EH (cell line): ENCODE measurements at regions not wholly inside any gene's neighbourhood (a gene's known extent, or its start where the extent isn't known, plus 50 kb on each side); places are given as distances from the start of the nearest gene placed in this dataset.

Source experiments
- DNase-seq: peaks from one replicate; pipeline ENCODE4 v3.0.0-alpha.2; 2015; ENCODE audit warnings: low read depth

DNA sequence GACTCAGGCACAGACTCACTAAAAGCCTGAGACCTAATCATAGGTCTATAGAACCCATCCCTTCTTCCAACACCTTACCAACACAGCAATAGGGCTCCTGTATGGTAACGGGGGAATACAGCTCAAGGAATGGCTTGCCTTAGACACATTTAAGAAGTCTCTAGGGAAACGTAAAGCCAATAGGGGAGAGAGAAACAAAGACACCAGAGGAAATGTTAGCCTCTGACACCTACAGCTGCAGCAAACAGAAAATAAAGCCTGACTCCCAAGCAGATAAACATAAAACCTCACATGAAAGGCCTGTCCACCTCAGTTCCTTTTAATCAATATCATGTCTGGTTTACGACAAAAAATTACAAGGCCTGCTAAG is 51.1 kb upstream of the NCOA1 start:
- no peak for DNase-seq

DNA sequence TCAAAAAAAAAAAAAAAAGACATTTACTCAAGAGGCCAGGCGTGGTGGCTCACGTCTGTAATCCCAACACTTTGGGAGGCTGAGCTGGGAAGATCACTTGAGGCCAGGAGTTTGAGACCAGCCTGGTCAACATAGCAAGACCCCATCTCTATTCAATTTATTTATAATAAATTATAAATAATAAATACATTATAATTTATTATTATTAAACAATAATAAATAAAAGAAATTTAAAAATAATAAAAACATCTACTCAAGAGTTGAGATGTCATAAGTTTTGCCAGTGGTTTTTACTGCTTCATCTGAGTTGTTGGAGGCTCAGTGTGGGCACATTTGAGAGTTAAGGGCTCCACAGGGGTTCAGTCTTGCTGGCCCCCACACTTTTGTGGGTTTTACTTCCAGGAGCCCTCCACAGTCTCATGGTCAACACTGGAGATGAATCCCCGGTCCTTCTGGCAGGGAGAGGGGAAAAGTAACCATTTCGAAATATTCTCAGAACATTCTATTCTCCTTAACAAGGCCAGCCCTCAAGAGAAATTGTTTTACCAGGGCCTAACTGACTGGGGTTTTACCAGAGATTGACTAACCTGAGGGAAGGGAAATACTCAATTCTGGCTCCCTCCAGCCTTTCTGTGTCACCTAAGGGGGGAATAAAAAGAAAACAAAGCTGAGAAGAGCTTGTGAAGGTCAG is 51.6 kb upstream of the NCOA1 start:
- no peak for DNase-seq

DNA sequence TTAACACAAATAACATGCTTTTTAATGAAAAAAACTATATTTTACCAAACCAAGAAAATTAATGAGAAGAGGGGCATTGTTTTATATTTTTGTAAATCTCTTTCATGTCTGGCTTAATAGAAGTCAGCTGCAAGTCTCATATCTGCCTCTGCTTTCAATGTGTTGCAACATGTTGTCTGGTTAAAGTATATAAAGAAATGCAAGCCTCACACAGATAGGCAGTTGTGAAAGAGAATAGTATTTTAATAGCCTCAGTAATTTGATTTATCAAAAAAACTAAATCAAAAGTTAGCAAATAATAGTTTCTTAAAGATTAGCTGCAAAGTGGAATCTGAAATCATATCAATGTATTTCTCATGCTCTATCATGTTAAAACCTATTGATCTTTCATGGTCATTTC is 52.9 kb upstream of the NCOA1 start:
- DNase-seq: no peak

DNA sequence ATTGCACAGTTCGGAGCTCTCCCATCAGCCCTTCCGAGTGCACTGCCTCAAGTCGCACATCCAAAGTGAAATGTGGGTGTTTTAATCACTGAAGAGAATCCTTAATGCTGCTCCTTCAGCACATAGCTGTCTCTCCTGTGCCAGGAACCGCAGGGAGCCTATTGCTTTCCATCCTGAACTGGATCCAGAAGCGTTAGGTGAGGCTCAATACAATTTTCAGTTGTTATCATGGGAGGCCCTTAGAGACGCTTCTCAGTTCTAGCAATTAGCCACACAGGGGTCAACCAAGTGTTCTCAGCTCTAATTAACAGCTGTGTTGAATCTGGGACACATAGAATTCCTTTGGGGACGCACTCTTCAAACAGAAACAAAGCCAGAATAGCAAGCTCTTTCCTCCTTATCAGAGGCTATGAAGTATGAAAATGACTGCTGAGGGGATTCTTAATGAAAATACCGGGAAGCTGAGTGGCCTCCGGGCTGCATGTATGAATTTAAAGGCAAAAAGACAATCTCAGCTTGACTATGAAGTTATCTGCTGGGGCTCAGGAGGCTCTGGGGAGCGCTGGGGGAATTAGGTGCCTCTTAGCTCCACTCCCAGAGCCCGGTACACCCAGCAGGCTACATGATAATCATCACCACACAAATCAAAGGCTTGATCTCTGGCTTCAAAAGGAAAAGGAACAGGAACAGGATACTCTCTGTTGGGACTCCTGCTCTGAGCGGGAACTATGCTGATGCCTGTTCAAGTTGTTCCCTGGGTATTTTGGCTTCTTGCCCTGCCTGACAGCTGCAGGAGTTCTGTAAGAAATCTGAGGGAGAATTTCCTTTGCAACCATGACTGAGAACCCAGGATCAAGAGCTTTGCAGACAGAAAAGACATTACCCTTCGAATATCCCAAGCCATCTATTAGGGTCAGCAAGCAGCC is 55.4 kb upstream of the NCOA1 start:
- DNase-seq: peak; percentile 65

DNA sequence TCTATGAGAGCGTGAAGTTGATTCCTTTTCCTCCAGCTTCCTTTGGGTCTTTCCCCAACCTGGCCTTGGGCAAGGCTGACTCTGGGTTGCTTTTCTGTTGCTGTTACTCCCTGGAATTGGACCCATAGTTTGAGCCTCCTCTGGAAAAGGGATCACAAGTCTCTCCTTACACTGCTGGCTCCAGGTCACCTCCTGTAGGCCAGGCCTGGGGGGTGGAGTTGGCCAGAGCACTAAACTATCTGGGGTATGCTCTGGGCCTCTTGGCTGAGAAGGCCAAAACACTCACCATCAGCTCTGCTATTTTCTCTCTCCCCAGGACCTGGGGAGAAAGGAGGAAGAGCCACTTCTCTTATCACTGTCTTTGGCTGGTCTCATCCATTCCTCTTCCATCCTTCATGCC is 56.5 kb upstream of the NCOA1 start:
- DNase-seq: no peak

DNA sequence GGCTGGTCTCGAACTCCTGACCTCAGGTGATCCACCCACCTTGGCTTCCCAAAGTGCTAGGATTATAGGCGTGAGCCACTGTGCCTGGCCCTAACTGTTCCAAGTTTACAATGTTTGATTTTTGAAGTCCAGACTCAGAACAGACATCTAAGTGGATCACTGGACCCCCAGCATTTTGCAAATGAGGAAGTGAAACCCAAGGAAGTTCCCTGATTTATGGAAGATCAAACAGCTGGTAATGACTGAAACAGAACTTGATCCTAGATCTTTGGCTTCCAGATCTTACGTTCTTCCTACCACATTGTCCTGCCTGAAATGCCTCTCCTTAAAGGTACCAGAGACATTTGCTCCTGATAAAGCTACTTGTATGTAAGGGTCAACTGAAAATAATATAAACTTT is 58.3 kb upstream of the NCOA1 start:
- DNase-seq: no peak

DNA sequence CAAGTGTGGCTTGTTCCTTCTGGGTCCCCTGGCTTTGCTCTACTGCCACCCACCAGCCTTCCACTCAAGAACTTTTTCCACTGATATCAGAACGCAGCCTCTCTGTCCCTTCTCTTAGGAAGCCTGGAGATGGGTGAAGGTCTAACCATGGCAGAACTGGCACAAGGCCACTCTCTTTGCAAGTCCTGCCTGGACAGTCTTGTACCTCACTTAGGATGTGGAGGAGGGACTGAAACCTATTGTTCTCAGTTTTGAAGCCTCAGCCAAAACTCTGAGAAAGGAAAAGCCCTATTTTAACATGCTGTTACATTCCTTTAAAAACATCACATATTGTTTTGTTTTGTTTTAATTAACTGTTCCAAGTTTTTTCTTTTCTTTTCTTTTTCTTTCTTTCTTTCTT is 58.9 kb upstream of the NCOA1 start:
- DNase-seq: no peak

DNA sequence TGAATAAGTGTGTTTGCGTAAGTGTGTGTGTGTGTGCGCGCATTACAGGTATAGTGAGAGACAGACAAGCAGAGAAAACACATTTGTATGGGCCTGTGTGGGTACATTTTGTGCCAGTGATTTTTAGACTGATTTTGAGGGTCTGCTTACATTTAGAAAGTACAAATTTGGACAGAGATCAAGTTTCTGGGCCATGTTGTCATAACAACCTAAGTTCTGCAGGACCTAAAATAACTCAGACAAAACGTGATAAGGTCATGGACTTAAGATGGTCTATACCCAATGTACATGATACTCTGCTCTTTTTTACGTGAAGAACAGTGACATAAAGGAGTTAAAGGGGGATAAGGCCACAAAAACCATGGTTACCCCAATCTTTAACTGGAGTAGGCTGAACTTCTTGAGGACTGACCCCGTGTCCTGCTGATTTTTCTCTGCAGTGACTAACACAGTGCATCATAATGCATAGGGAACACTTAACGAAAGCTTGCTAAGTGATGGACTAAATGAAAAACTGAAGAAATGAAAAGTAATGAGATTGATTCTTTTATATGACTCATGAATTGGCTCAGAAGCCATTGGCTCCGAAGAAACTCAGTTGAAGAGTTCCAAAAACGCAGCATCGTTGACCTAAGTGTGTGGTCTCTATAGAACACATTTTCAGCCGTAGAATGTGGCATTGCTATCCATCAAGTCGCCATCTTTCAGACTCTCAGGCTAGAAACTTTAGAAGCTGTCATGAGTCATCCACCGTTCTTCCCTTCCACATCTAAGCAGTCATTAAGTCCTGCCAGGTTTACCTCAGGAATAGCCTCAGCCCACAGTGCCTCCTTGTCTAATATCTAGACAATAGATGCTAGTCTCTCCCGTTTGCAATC is 61.6 kb upstream of the NCOA1 start:
- DNase-seq: no peak

DNA sequence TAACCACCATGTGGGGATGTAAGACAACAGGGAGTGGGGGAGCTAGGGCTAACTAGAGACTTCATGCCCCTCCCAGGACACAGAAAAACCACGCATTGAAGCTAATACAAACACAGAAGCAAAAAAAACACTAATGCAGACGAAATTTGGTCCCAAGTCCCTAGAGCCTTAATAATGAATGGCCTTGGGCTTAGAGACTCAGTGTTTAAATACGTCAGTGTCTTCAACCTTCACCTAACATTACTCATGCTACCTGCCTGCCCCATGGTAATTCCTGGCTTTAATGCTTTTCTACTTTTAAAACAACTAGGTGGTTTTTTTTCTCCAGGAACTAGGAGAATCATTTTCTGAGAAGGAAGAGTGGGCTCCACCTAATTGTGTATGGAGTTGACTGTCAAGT is 64.1 kb upstream of the ITSN2 start:
- no peak for DNase-seq

DNA sequence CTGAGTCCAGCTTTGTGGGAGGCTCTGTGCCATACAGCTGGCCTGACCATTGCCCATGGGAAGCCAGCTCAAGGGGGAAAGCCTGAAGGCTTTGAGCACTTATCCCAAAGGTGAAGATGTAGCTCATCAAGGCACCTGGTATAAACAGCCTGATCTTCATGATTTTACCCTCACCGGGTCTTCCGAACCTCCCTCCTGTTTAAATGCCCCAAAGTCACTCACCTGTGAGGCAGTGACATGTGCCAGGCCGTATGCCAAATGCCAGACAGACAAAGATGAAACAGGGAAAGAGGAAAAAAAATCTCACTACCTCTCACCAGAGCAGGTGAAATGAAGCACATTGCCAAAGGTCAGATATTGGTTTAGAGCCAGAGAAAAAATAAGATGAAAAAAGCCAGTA is 62.8 kb upstream of the ITSN2 start:
- no peak for DNase-seq

DNA sequence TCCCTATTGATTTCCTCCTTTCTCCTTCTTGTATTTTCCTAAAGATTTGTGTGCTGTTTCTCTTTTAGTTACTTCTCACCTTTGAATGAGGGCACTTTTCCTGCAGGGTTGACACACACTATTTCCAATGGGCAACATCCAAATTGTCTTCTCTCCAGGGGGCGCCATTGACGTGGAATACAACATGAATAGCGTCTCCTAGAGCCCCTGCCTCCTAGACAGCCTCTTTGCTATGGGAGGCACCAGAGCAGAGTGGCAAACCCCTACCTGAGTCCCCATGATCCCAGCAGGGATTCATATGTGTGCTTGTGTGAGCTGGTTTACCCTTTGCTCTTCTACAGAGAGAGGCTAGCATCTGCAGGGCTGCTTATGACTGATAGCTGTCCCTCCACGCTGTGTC is 61.3 kb upstream of the ITSN2 start:
- peak; percentile 55 for DNase-seq

DNA sequence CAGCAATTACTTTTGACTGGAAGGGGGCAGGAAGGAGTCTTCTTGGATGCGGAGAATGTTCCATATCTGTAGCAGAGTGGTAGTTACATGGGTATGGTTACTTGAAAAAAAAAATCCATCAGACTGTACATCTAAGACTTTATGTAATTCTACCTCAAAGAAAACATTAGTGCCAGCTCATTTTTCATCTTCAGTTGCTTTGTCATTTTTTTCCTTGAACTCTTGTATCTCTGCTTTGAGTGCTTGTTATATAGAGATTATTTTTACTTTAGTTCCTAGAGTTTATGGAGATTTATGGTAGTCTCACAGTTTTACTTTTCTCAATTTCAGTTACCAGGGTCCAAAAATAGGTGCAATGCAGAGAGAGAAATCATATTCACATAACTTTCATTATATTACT is 60.0 kb upstream of the ITSN2 start:
- no peak for DNase-seq

DNA sequence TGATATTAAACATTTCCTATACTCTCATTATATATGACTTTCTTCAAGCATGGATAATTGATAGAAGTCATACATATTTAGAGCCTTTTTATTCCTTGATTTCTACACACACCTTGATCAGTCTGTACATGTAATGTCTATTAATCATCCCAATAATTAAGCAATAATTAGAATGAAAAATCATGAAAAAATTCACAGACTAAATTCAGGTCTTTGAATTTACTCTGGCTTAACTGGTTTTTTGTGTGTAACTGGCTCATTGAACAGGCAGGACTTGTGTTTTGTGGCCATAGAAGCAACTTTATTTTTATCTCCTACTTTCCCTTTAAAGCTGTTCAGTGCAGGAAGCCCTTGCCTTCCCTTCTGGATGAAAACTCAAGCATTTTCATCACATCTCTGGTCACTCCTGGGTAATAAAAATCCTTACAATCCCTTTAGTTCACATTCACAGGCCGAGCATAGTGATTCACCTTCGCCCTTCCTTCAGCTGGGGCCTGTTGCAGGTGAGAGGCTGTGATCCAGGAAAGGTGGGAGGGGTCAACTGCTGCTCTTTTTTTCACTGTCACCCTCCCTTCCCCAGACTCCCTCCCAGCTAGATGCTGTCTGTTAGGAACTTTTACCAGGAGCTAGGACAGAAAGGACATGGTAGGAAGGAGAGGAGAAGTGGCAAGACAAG is 58.0 kb upstream of the ITSN2 start:
- no peak for DNase-seq

DNA sequence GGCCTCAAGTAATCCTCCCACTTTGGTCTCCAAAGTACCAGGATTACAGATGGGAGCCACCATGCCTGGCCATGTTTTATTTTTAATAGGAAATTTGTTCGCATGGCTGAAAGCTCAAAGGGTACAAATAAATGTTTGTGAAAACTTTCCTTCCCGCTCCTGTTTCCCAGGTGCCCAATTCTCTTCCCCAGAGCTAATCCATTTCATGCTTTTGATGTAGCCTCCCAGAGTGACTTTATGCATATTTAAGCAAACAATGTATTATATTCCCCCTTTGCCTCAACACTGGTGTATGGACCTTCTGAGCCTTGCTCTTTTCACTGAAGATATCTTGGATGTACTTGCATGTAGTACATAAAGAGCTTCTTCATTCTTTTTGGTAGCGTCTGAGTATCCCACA is 52.5 kb upstream of the ITSN2 start:
- no peak for DNase-seq

DNA sequence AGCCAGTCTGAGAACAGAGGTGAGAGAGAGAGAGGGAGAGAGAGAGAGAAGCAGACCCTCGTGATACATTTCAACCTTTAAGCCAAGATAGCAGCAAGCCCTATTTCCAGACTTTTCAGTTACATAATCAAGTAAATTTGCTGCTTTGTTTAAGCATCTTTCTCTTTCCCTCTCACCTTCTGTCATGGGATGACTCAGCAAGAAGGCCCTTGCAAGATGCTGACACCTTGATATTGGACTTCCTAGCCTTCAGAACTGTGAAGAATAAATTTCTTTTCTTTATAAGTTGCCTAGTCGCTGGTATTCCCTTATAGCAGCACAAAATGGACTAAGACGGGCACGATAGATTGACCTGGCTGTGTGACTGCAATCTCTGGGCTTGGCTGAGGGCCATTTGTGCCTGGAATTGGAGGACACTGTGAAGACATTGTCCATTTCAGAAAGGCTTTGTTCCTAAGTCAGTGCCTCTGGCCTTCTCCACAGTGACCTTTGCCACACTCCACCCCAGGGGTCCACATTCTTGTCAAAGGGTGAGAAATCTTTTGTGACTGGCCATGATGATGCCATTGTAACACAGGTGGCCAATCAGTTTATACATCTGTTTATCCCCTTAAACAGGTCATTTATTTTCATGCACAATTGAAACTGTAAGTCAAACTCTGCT is 51.3 kb upstream of the ITSN2 start:
- no peak for DNase-seq

DNA sequence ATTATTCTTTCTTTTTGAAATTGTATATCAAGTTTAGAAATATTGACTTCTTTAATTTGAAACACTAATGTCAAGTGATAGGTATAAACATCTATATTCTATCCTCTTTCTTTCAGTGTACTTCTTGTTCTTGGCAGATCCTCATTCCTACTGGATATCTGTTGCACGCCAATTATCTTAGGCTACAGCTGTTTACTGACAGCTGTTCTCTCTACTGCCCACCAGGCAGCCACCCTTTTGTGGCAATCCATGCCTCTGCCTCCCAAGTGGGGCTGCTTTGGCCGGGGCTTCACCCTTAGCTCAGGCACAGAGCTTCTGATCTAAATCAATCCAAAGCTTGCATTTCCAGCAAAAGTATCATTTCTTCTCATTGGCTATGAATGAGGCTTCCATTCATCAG is 50.6 kb upstream of the ITSN2 start:
- no peak for DNase-seq

DNA sequence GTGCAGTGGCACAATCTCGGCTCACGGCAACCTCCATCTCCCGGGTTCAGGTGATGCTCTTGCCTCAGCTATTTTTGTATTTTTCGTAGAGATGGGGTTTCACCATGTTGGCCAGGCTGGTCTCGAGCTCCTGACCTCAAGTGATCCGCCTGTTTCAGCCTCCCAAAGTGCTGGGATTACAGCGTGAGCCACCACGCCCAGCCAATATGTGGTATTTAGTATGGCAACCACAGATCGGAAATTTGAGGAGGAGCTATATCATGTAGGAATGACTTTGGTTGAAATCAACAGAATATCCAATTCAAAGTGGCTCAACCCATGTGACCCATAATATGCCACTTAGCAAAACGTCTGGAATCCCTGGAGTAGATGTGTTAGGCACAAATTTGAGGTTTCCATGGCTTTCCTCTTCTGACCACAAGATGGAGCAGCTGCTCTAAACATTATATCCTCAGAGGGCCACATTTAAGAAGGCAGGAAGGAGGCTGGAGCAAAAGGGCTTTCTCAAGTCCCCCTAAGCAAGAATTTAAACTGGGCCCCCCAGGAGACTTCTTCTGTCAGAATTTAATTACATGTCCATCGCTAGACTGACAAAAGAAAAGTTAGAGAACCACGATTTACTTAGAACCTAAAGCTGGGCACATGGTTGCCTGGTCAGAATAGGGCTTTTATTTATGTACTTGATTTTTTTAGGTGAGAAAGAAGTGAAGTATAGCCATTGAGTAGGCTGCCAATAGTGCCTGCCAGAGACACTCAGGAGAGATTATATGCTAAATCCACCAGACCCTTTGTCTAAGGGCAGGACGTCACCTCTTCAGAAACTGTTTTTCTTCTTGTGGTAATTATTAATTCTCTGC is 49.6 kb upstream of the ITSN2 start:
- DNase-seq: peak; percentile 76
